Heart left ventricle (tissue), 16 donors: ENCODE measurements at regions not wholly inside any gene's neighbourhood (a gene's known extent, or its start where the extent isn't known, plus 50 kb on each side); places are given as distances from the start of the nearest gene placed in this dataset.
A peak's percentile ranks its signal among the peaks of the same experiment; 100 is the strongest.

Experiments
- ATAC-seq, 4 donors: fragments of 200-7000 bp; cut with Tn5 transposase; one replicate each; pipeline ENCODE4 v1.9.1; 2020 to 2022; ENCODE audit warnings: moderate library complexity in 4 of 4, mild to moderate bottlenecking in 3 of 4, moderate number of reproducible peaks in 1 of 4
- DNase-seq, 5 donors: peaks; one replicate each; pipeline ENCODE4 v3.0.0-alpha.2; 2020
- H3K27ac ChIP-seq, 12 donors: fragments of 200-600 bp; sonication (generic) in 4 of 12; one replicate each; pipeline versions ENCODE4 v1.5.0 to v1.8.0; 2016 to 2022; ENCODE audit warnings: mild to moderate bottlenecking in 2 of 12
- H3K27me3 ChIP-seq, 9 donors: fragments of 200-600 bp; sonication (generic) in 2 of 9; one replicate each; pipeline versions ENCODE4 v1.5.1 to v1.8.0; 2016 to 2022; ENCODE audit warnings: mild to moderate bottlenecking in 3 of 9
- H3K36me3 ChIP-seq, 9 donors: fragments of 200-600 bp; sonication (generic) in 2 of 9; one replicate each; pipeline versions ENCODE4 v1.5.0 to v1.8.0; 2018 to 2022; ENCODE audit warnings: mild to moderate bottlenecking in 2 of 9
- H3K4me1 ChIP-seq, 12 donors: fragments of 200-600 bp; sonication (generic) in 4 of 12; one replicate each; pipeline versions ENCODE4 v1.5.0 to v1.8.0; 2016 to 2022; ENCODE audit warnings: mild to moderate bottlenecking in 3 of 12
- H3K4me3 ChIP-seq, 12 donors: fragments of 200-600 bp; sonication (generic) in 4 of 12; one replicate each; pipeline versions ENCODE4 v1.5.0 to v1.8.0; 2017 to 2022; ENCODE audit warnings: mild to moderate bottlenecking in 9 of 12, moderate library complexity in 4 of 12
- H3K9me3 ChIP-seq, 12 donors: fragments of 200-600 bp; sonication (generic) in 4 of 12; one replicate each; pipeline versions ENCODE4 v1.5.0 to v1.8.0; 2016 to 2022; ENCODE audit warnings: mild to moderate bottlenecking in 1 of 12
- POLR2A ChIP-seq, 2 donors: fragments of 450-650 bp; IDR thresholded peaks; one replicate each; pipeline ENCODE4 v1.6.1; 2017; ENCODE audit warnings: antibody characterized with exemption in 2 of 2, mild to moderate bottlenecking in 2 of 2, moderate library complexity in 2 of 2
- WGBS, 4 donors: extraction: QIAGEN DNeasy Blood & Tissue Kit in 2 of 4; methylation state at CpG; one replicate each; pipeline versions ENCODE4 v1.1.5 to v1.1.7; 2013 to 2018; 5-methylcytosine and 5-hydroxymethylcytosine counted together
- intact Hi-C, 10 donors: fragments of 100-400 bp; cut with DNase I; formaldehyde crosslinking; loops; one replicate each; pipeline versions ENCODE4 v1.11.1 to v1.14.2; 2022
- TF ChIP-seq, protein P1 (sequence below), 12 donors: fragments of 200-600 bp; sonication (generic) in 4 of 12; IDR thresholded peaks; one replicate each; pipeline versions ENCODE4 v1.5.0 to v1.8.0; 2018 to 2022; ENCODE audit warnings: antibody characterized with exemption in 12 of 12, mild to moderate bottlenecking in 5 of 12
- donor health status: ischemic (EF 13 %, LVEDD 7.1; RV severe dilation, severe dysfunction).
- donor health status: healthy with polysubstance abuse.
- donor health status: DM: no; HTN: yes; CAD: no.
- donor health status: DM: no; HTN: no; CAD: no.
- donor health status: ischemic (EF 25% LVEDD 6.9; RV normal size, moderate dysfunction).
- donor health status: ischemic (EF 25% LVEDD 5.7; RV mildly dilated, moderate dysfunction).
- donor health status: healthy.
- donor health status: DM: yes; HTN: yes; CAD: no.
- donor health status: ischemic (EF 35%, LVEDD 5.7; RV mildly dilated, moderate dysfunction).
- donor health status: nonischemic (EF 11% LVEDD 7.7; RV severe dilation, severe dysfunction).
- donor health status: DM: yes; HTN: yes; CAD: no.
- donor health status: PGD.
- donor health status: ischemic (EF 29% LVEDD 5.4; RV normal size, mild dysfunction).
- donor health status: nonischemic (EF 23%, LVEDD 6.1; RV moderate dilation, normal function).

DNA sequence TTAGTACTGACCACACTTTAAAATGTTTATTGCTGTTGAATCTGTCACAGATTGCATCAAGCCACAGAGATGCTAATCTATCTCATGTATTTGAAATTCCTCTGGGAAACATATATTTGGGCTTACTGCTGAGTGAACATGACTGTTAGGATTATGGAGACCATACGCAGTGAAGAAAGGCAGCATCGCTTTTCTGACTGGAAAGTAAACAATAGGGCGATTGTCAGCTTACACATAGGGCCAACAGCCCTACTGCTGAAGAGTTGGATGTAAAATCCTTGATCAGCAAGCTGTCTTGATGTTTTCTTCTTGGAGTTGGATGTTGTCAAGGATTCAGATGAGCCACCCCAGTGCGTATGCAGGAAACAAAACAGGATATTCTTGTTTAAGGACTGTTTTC, 368.7 kb upstream of the ADGRL2 start:
- DNase-seq (no peak), ATAC-seq (peak in 1 of 4 donors; percentile 44)
- Histone ChIP-seq H3K36me3 (no peaks in the 10 kb centered on the region), H3K9me3 (no peaks in the 10 kb centered on the region), H3K4me3 (no peak overlapping the region), H3K27ac (peak overlapping the region in 10 of 12 donors; percentile 18 to 78 (median 62)), H3K27me3 (no peaks in the 10 kb centered on the region), H3K4me1 (peaks cover 0 to 47% (median 11%) of the 10 kb centered on the region in 12 donors)
- WGBS, 4 donors, result 54 to 64% (median 58%) methylated on average over 4 of the region's 4 CpGs
- intact Hi-C loops, result loop anchor here in 3 of 10 donors (5.0 to 10.0 kb wide), 2 partner anchors 40 to 113 kb away; no protein-coding TSS in a partner anchor
- TF ChIP-seq, protein P1, sequence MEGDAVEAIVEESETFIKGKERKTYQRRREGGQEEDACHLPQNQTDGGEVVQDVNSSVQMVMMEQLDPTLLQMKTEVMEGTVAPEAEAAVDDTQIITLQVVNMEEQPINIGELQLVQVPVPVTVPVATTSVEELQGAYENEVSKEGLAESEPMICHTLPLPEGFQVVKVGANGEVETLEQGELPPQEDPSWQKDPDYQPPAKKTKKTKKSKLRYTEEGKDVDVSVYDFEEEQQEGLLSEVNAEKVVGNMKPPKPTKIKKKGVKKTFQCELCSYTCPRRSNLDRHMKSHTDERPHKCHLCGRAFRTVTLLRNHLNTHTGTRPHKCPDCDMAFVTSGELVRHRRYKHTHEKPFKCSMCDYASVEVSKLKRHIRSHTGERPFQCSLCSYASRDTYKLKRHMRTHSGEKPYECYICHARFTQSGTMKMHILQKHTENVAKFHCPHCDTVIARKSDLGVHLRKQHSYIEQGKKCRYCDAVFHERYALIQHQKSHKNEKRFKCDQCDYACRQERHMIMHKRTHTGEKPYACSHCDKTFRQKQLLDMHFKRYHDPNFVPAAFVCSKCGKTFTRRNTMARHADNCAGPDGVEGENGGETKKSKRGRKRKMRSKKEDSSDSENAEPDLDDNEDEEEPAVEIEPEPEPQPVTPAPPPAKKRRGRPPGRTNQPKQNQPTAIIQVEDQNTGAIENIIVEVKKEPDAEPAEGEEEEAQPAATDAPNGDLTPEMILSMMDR (IDR thresholded peaks at IDR 0.05), result no peak
- no peak for TF ChIP-seq POLR2A (IDR thresholded peaks at IDR 0.05)

DNA sequence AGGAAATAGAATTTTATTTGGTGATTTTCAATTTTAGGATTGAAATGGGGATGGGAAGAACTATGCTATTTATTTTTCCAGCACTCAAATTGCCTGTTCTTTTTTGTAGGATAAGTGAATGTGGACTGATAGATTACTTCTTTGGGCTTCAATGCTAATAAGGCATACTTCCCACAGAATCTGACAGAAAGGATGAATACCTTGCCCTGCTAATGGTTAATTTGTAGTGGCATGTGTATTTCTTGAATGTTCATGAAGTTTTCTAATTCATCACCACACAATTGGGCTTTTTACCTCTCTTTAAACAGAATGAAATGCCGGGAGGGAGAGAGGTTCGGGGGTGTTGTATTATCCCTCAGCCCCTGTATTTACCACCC, 369.1 kb upstream of the ADGRL2 start:
- Histone ChIP-seq H3K4me1 (peaks cover 0 to 43% (median 10%) of the 10 kb centered on the region in 12 donors), H3K27ac (peak overlapping the region in 11 of 12 donors; percentile 6 to 78 (median 62)), H3K36me3 (no peaks in the 10 kb centered on the region), H3K27me3 (no peaks in the 10 kb centered on the region), H3K4me3 (no peak overlapping the region), H3K9me3 (no peaks in the 10 kb centered on the region)
- intact Hi-C loops, result loop anchor here in 3 of 10 donors (5.0 to 10.0 kb wide), 2 partner anchors 41 to 113 kb away; no protein-coding TSS in a partner anchor
- ATAC-seq, result no peak
- 83 to 87% (median 84%) methylated on average over 2 of the region's 2 CpGs for WGBS, 4 donors
- TF ChIP-seq POLR2A (IDR thresholded peaks at IDR 0.05), result no peak
- TF ChIP-seq, protein P1 (IDR thresholded peaks at IDR 0.05), result no peak
- DNase-seq, result no peak

DNA sequence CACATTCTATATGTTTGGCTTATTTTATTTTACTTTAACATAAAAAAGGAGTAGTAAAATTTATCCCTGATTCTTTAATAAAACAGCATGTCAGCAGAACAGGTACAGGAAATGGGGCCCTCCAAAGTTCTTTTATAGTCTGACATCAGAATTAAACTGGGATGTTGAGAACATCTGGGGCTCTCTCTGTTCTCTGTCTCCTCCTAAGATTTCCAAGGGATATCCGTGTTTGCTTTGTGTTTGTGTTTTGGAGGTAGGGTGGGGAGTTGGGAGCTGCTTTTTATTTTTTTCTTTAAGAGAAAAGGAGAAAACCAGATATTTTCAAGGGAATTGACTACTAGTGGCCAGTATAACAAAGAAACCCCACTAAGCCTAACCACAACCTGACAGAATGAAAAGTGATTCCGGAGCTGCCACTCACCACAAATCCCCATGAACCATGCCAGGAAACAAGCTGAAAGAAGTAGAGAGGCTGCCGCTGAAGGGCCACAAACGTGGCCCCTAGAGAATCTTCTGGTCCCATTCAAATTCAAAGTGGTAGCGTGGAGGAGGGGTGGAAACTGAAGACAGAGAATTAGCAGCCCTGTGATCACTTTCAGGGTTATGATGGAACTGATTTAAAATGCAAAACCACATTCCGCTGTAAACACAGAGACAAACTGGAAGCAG, 369.6 kb upstream of the ADGRL2 start:
- Histone ChIP-seq H3K36me3 (no peaks in the 10 kb centered on the region), H3K27ac (peak overlapping the region; percentile 4 to 79 (median 54)), H3K4me1 (peaks cover 0 to 43% (median 10%) of the 10 kb centered on the region in 12 donors), H3K27me3 (no peaks in the 10 kb centered on the region), H3K4me3 (no peak overlapping the region), H3K9me3 (no peaks in the 10 kb centered on the region)
- DNase-seq, result no peak
- peak in 2 of 4 donors; percentile 38 to 77 for ATAC-seq
- intact Hi-C loops, result loop anchor here in 3 of 10 donors (5.0 to 10.0 kb wide), 2 partner anchors 41 to 114 kb away; no protein-coding TSS in a partner anchor
- TF ChIP-seq, protein P1 (IDR thresholded peaks at IDR 0.05), result no peak
- no peak for TF ChIP-seq POLR2A (IDR thresholded peaks at IDR 0.05)
- WGBS, 4 donors, result 50 to 62% (median 55%) methylated on average over 6 of the region's 6 CpGs

DNA sequence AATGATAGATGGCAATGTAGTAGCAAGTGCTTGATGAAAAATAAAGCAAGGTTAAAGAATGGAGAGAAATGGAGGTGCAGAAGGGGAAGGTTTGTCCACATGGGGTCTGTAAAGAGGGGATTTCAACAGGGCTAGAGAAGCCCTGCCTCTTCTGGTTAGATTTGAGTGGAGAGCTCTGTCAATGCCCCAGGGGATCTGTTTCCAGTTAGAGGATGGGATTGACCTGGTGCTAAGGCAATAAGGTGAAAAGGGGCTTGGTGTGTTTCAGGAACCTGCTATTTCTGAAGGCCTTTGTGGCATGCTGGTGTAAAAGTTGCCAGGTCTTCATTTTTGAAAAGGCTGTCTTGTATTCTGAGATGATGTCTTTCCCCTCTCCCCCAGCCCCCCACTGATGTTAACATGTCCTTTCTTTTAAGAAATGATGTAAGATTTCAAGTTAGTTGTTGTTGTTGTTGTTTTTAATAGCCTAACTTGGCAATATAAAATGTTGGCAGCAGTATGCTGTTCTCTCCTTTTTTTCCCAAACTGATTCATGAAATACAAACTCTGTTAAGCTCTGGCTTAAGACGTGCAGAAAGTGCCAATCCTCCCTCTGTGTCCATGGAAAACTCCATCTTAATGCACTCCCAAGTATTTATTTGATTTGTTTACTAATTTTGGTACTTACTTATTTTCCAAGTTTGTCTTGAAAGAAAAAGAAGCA, 370.3 kb upstream of the ADGRL2 start:
- TF ChIP-seq POLR2A (IDR thresholded peaks at IDR 0.05), result no peak
- TF ChIP-seq, protein P1 (IDR thresholded peaks at IDR 0.05), result no peak
- H3K27me3 ChIP-seq, result no peaks in the 10 kb centered on the region
- H3K4me1 ChIP-seq, result peaks cover 0 to 43% (median 9%) of the 10 kb centered on the region in 12 donors
- DNase-seq, result no peak
- WGBS, 4 donors, result 38 to 55% (median 46%) methylated on average over 1 of the region's 1 CpG
- no peak for ATAC-seq
- H3K9me3 ChIP-seq, result no peaks in the 10 kb centered on the region
- no peaks in the 10 kb centered on the region for H3K36me3 ChIP-seq
- intact Hi-C loops, result loop anchor here in 3 of 10 donors (5.0 to 10.0 kb wide), 2 partner anchors 42 to 114 kb away; no protein-coding TSS in a partner anchor
- no peak overlapping the region for H3K4me3 ChIP-seq
- H3K27ac ChIP-seq, result peak overlapping the region in 11 of 12 donors; percentile 3 to 79 (median 46)
